AG09319 (cell line): ENCODE measurements at regions not wholly inside any gene's neighbourhood (a gene's known extent, or its start where the extent isn't known, plus 50 kb on each side); places are given as distances from the start of the nearest gene placed in this dataset.

ENCODE experiments used
- DNase-seq: peaks from one replicate; pipeline ENCODE4 v3.0.0-alpha.2; 2010; ENCODE audit warnings: low read depth; ENCODE audit errors: extremely low read depth
- TF ChIP-seq, protein P1 (sequence below): IDR thresholded peaks from 2 replicates; pipeline ENCODE4 v1.5.1; 2011; ENCODE audit warnings: low read depth, mild to moderate bottlenecking, inconsistent platforms, low read length, moderate library complexity

DNA sequence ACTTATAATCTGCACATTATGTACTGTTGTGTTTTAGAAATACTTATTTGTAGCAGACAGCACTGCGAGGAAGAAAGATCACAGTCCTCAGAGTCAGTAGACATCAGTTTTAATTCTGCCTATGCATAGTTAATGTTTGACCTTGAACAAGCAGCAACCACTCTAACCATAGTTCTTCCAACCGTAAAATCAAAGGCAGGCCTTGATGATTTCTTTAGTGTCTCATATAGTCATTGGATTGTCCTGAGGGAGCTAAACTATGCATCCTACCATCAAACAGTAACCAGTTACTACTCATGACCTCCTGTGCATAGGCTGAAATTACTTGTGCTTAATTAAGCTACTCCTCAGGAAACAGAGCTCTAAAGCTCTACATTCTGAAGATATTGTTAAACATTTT is 294.8 kb upstream of the STXBP5 start:
- no peak for DNase-seq
- TF ChIP-seq, protein P1, sequence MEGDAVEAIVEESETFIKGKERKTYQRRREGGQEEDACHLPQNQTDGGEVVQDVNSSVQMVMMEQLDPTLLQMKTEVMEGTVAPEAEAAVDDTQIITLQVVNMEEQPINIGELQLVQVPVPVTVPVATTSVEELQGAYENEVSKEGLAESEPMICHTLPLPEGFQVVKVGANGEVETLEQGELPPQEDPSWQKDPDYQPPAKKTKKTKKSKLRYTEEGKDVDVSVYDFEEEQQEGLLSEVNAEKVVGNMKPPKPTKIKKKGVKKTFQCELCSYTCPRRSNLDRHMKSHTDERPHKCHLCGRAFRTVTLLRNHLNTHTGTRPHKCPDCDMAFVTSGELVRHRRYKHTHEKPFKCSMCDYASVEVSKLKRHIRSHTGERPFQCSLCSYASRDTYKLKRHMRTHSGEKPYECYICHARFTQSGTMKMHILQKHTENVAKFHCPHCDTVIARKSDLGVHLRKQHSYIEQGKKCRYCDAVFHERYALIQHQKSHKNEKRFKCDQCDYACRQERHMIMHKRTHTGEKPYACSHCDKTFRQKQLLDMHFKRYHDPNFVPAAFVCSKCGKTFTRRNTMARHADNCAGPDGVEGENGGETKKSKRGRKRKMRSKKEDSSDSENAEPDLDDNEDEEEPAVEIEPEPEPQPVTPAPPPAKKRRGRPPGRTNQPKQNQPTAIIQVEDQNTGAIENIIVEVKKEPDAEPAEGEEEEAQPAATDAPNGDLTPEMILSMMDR, result no peak

DNA sequence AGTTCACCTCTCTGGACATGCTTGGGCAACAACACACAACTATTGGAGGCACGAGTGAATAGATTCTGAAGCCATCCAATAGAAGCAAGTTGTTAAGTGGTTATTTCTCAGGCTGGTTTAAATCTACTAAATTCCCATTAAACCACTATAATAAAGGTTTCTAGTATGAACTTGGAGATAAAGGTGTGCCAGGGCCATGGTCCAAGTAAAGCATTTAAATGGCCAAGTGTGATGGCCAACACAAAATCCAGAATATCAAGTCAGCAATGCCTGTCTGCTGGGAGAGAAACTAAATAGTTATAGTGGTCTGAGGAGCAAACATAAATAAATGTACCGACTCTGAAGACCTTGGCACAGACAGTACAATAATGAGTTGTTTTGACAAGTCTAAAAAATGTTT is 294.3 kb upstream of the STXBP5 start:
- DNase-seq, result no peak
- TF ChIP-seq, protein P1, result no peak

DNA sequence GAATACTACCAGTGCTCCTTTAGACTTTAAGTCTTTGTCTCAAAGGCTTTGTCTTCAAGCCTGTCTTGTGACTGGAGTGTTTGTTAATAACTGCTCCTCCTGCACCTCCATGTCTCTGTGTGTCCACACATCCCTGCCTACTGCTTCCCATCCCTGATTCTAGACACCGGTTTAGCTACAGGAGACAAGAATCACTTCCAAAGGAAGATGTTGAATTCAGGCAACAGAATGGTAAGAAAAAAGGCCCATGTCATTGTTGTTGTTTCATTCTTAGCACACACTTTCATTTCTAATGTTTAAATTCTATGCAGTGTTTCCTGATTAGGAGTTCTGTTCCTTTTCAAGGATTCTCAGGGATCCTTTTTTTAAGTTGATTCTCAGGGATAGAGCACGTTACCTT is 293.6 kb upstream of the STXBP5 start:
- TF ChIP-seq, protein P1, result no peak
- DNase-seq, result no peak

DNA sequence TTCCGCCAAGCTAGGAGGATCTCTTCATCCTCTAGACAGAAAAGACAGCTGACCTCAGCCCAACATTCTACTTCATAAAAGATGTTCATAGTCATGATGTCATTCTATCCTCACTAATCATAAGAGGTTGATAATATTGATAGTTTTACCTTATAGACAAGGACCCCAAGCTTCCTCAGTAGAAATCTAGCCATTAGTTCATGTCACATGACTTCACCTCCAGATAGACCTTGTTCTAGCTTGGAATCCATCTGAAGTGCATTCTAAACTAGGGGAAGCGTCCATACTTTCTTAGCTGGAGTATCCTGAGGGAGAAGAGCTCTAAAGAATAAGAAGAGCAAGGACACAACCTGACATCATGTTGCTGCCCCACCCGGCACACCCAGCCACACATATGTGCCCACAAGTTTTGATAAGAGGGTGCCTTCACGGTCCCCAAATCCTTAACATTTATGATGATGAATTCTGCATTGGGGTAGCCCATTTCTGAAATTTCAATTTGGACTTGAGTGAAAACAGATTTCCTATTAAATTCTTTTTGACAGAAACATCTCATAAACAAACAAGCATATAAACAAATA is 292.5 kb upstream of the STXBP5 start:
- no peak for DNase-seq
- TF ChIP-seq, protein P1, result no peak

DNA sequence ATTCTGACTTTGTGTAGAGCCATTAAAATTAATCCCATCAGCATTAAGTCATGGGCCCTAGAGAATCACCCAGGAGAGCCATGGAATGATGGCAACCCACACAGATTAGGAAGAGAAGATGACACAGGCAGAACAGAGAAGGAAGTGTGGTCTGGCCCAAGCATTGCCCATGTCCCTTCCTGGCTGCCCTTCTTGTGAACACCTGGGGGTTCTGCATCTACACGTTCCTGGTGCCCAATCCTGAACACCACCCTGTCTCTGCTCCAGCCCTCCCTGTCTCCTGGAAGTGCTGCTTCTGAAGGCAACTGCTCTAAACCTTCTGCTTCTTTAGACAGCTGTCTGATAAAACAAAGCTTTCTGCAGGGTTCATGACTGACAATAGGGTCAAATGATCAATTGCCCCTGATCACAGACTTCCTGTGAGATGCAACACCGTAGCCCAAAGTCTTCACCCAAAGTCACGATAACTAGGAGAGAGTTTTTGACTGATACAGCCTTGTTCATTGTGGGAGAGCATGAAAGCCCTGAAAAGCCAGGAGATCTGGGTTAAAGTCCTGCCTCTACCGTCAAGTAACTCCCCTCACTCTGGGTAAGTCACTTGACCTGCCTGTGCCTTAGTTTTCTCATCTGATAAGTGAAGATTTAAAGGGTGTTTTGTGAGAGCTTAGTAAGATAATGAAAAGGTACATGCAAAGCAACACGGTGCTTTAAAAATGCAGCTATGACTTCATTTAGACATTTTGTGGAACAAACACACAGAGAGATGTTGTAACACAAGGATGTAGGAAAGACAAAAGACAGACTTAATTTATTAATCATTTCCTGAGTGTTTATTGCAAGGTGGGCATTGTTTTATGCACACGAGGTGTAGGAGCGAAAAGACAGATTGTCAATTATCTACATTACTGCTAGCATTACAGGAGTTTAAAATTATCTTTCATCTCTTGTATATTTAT is 291.2 kb upstream of the STXBP5 start:
- TF ChIP-seq, protein P1, result no peak
- no peak for DNase-seq

DNA sequence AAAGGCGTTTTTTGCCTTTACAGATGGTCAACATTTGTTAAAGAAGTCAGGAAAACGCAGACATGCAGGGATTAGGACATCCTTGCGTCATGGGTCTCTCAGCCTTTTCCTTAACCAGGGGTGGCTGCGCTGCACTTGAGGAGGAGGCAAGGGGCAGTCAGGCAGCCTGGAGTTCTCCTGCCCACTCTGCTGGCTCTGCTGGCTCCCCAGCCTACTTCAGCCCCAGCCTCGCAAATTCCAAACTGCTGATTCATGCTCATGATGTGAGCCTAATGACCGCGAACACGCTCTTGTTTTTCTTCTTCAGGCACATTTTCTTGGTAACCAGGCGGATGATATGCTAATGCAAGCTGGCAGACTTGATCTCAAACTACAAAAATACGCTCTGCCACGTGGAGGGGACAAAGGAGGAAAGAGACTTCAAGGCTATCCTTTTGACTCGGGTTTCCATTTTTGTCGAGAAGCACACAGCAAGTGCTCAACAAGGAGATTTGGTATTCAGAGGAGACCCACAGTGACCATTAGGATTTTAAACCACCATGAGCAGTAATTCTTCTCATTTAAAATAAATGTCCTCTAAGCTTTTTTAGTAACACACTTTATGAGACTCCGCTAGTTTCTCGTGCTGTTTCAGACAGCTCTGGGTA is 290.3 kb upstream of the STXBP5 start:
- peak; percentile 94 for DNase-seq
- TF ChIP-seq, protein P1, result no peak; the same call in none of the 2 replicates
